ENCODE measurements at regions not wholly inside any gene's neighbourhood (a gene's known extent, or its start where the extent isn't known, plus 50 kb on each side); places are given as distances from the start of the nearest gene placed in this dataset.

- TF ChIP-seq CTCF (IDR thresholded peaks at IDR 0.05; ENCODE audit: insufficient read depth in 1 of 2, low read depth in 1 of 2, low read length in 1 of 2, severe bottlenecking in 1 of 2, unreplicated experiment in 1 of 2): no peak
- Histone ChIP-seq H3K4me1 (0 out of 2 replicates have a peak, but pooled peaks cover 5% of the 10 kb centered on the region), H3K4me3 (ENCODE audit: low read depth, low read length) (no peak overlapping the region), H3K9me3 (no peaks in the 10 kb centered on the region), H3K36me3 (ENCODE audit: control insufficient read depth, insufficient read depth, low read length) (no peaks in the 10 kb centered on the region), H3K27me3 (replicated peaks; ENCODE audit: control insufficient read depth, insufficient read depth, low read length) (no peaks in the 10 kb centered on the region)
- no peak for DNase-seq
- ChIA-PET CTCF (no interaction called here), POLR2A (no interaction called here)
- Mint-ChIP-seq H3K4me3 (ENCODE audit: unreplicated experiment) (no peak overlapping the region), H3K9me3 (ENCODE audit: unreplicated experiment) (no peaks in the 10 kb centered on the region), H3K27me3 (ENCODE audit: insufficient read depth, unreplicated experiment) (no peaks in the 10 kb centered on the region), H3K4me1 (ENCODE audit: low read depth, unreplicated experiment) (peaks cover 10% of the 10 kb centered on the region), H3K36me3 (ENCODE audit: insufficient read depth, unreplicated experiment) (no peaks in the 10 kb centered on the region), H3K27ac (ENCODE audit: unreplicated experiment) (no peak overlapping the region)
- intact Hi-C loops (cut with micrococcal nuclease; ENCODE audit: unreplicated experiment): no loop called here
- BruUV-seq (replicated peaks): no TSS peak
Observed at GRCh38 chr10:31102421-31102820, 70.8 kb upstream of the ZNF438 start.

- DNase-seq: no peak
- H3K4me1 ChIP-seq: 0 out of 2 replicates have a peak, but pooled peaks cover 5% of the 10 kb centered on the region
- Mint-ChIP-seq H3K4me1 (ENCODE audit: low read depth, unreplicated experiment) (peaks cover 10% of the 10 kb centered on the region), H3K27me3 (ENCODE audit: insufficient read depth, unreplicated experiment) (no peaks in the 10 kb centered on the region), H3K36me3 (ENCODE audit: insufficient read depth, unreplicated experiment) (no peaks in the 10 kb centered on the region), H3K4me3 (ENCODE audit: unreplicated experiment) (no peak overlapping the region), H3K9me3 (ENCODE audit: unreplicated experiment) (no peaks in the 10 kb centered on the region), H3K27ac (ENCODE audit: unreplicated experiment) (no peak overlapping the region)
- ChIA-PET POLR2A (no interaction called here), CTCF (no interaction called here)
- no peaks in the 10 kb centered on the region for H3K36me3 ChIP-seq (ENCODE audit: control insufficient read depth, insufficient read depth, low read length)
- BruUV-seq (replicated peaks): no TSS peak
- no peak for TF ChIP-seq CTCF (IDR thresholded peaks at IDR 0.05; ENCODE audit: insufficient read depth in 1 of 2, low read depth in 1 of 2, low read length in 1 of 2, severe bottlenecking in 1 of 2, unreplicated experiment in 1 of 2)
- H3K9me3 ChIP-seq: no peaks in the 10 kb centered on the region
- intact Hi-C loops (cut with micrococcal nuclease; ENCODE audit: unreplicated experiment): no loop called here
- H3K4me3 ChIP-seq (ENCODE audit: low read depth, low read length): no peak overlapping the region
- no peaks in the 10 kb centered on the region for H3K27me3 ChIP-seq (replicated peaks; ENCODE audit: control insufficient read depth, insufficient read depth, low read length)
Observed at GRCh38 chr10:31103112-31103511, 71.4 kb upstream of the ZNF438 start.

- POLR2A ChIA-PET: no interaction called here
- BruUV-seq (replicated peaks): no TSS peak
- no peaks in the 10 kb centered on the region for H3K4me1 ChIP-seq
- CTCF ChIA-PET: no interaction called here
- no peaks in the 10 kb centered on the region for H3K4me1 Mint-ChIP-seq (ENCODE audit: low read depth, unreplicated experiment)
- H3K9me3 Mint-ChIP-seq (ENCODE audit: unreplicated experiment): peaks cover 27% of the 10 kb centered on the region
- no peaks in the 10 kb centered on the region for H3K36me3 Mint-ChIP-seq (ENCODE audit: insufficient read depth, unreplicated experiment)
- no peak for TF ChIP-seq CTCF (IDR thresholded peaks at IDR 0.05; ENCODE audit: insufficient read depth in 1 of 2, low read depth in 1 of 2, low read length in 1 of 2, severe bottlenecking in 1 of 2, unreplicated experiment in 1 of 2)
- H3K27ac Mint-ChIP-seq (ENCODE audit: unreplicated experiment): no peak overlapping the region
- intact Hi-C loops (cut with micrococcal nuclease; ENCODE audit: unreplicated experiment): no loop called here
- H3K27me3 ChIP-seq (replicated peaks; ENCODE audit: control insufficient read depth, insufficient read depth, low read length): no peaks in the 10 kb centered on the region
- no peak for DNase-seq
- H3K36me3 ChIP-seq (ENCODE audit: control insufficient read depth, insufficient read depth, low read length): no peaks in the 10 kb centered on the region
- H3K4me3 ChIP-seq (ENCODE audit: low read depth, low read length): no peak overlapping the region
- H3K4me3 Mint-ChIP-seq (ENCODE audit: unreplicated experiment): no peak overlapping the region
- H3K9me3 ChIP-seq: peaks cover 3% of the 10 kb centered on the region
- H3K27me3 Mint-ChIP-seq (ENCODE audit: insufficient read depth, unreplicated experiment): peaks cover 3% of the 10 kb centered on the region
Observed at GRCh38 chr10:31112961-31113360, 81.3 kb upstream of the ZNF438 start.
